ENCODE measurements at regions not wholly inside any gene's neighbourhood (a gene's known extent, or its start where the extent isn't known, plus 50 kb on each side); places are given as distances from the start of the nearest gene placed in this dataset.

GRCh38 chr10:128316121-128316726, 190.0 kb upstream of the MKI67 start:
- no peak for DNase-seq (ENCODE audit: low read depth, low spot score)

- DNase-seq (ENCODE audit: low read depth, low spot score): peak; percentile 37
Measured at GRCh38 chr10:128316925-128317324, 190.7 kb upstream of the MKI67 start.

- no peak for DNase-seq (ENCODE audit: low read depth, low spot score)
Measured at GRCh38 chr10:128318366-128318765, 192.1 kb upstream of the MKI67 start.

- DNase-seq (ENCODE audit: low read depth, low spot score): no peak
Measured at GRCh38 chr10:128318913-128319312, 192.7 kb upstream of the MKI67 start.

GRCh38 chr10:128322106-128322505, 195.9 kb upstream of the MKI67 start:
- DNase-seq (ENCODE audit: low read depth, low spot score): no peak

GRCh38 chr10:128322950-128323349, 196.7 kb upstream of the MKI67 start:
- DNase-seq (ENCODE audit: low read depth, low spot score): no peak

- peak; percentile 83 for DNase-seq (ENCODE audit: low read depth, low spot score)
Measured at GRCh38 chr10:128324058-128324827, 198.0 kb upstream of the MKI67 start.

GRCh38 chr10:128325788-128326187, 199.6 kb upstream of the MKI67 start:
- no peak for DNase-seq (ENCODE audit: low read depth, low spot score)

- no peak for DNase-seq (ENCODE audit: low read depth, low spot score)
Measured at GRCh38 chr10:128326251-128326650, 200.0 kb upstream of the MKI67 start.

- no peak for DNase-seq (ENCODE audit: low read depth, low spot score)
Measured at GRCh38 chr10:128326851-128327250, 200.6 kb upstream of the MKI67 start.

- no peak for DNase-seq (ENCODE audit: low read depth, low spot score)
Measured at GRCh38 chr10:128336401-128336800, 210.2 kb upstream of the MKI67 start.

- no peak for DNase-seq (ENCODE audit: low read depth, low spot score)
Measured at GRCh38 chr10:128337860-128338378, 211.7 kb upstream of the MKI67 start.

GRCh38 chr10:128338951-128339350, 212.7 kb upstream of the MKI67 start:
- DNase-seq (ENCODE audit: low read depth, low spot score): no peak

- no peak for DNase-seq (ENCODE audit: low read depth, low spot score)
Measured at GRCh38 chr10:128339753-128340152, 213.5 kb upstream of the MKI67 start.

GRCh38 chr10:128345353-128345752, 219.1 kb upstream of the MKI67 start:
- DNase-seq (ENCODE audit: low read depth, low spot score): no peak

- no peak for DNase-seq (ENCODE audit: low read depth, low spot score)
Measured at GRCh38 chr10:128360783-128361182, 234.6 kb upstream of the MKI67 start.

GRCh38 chr10:128361487-128361886, 235.3 kb upstream of the MKI67 start:
- no peak for DNase-seq (ENCODE audit: low read depth, low spot score)

- DNase-seq (ENCODE audit: low read depth, low spot score): no peak
Measured at GRCh38 chr10:128362514-128362913, 236.3 kb upstream of the MKI67 start.

GRCh38 chr10:128364631-128365030, 238.4 kb upstream of the MKI67 start:
- no peak for DNase-seq (ENCODE audit: low read depth, low spot score)

GRCh38 chr10:128365156-128365725, 239.0 kb upstream of the MKI67 start:
- no peak for DNase-seq (ENCODE audit: low read depth, low spot score)

- DNase-seq (ENCODE audit: low read depth, low spot score): no peak
Measured at GRCh38 chr10:128367807-128368206, 241.6 kb upstream of the MKI67 start.

- DNase-seq (ENCODE audit: low read depth, low spot score): no peak
Measured at GRCh38 chr10:128369101-128369650, 243.0 kb upstream of the MKI67 start.

All from ELF-1 (cell line).